ENCODE measurements at regions not wholly inside any gene's neighbourhood (a gene's known extent, or its start where the extent isn't known, plus 50 kb on each side); places are given as distances from the start of the nearest gene placed in this dataset.

GRCh38 chr12:17142856-17143255 lies 536.9 kb upstream of the LMO3 start:
- TF ChIP-seq CTCF (conservative IDR thresholded peaks at IDR 0.05): no peak
- WGBS, 2 experiments (ENCODE audit: insufficient coverage in 1 of 2, insufficient read length in 1 of 2): 83 to 100% methylated on average over 1 to 2 of the region's 2 CpGs
- no peak overlapping the region for H3K9ac ChIP-seq (ENCODE audit: extremely low read depth, low read length, poor library complexity, severe bottlenecking)
- H3K9me3 ChIP-seq (ENCODE audit: control insufficient read depth, low read length): no peaks in the 10 kb centered on the region
- no peak overlapping the region for H3K27ac ChIP-seq (ENCODE audit: low read depth, low read length)
- Mint-ChIP-seq H3K27me3 (ENCODE audit: insufficient read depth) (no peaks in the 10 kb centered on the region), H3K4me3 (no peak overlapping the region), H3K27ac (no peak overlapping the region), H3K9me3 (no peaks in the 10 kb centered on the region), H3K4me1 (peaks cover under 1% of the 10 kb centered on the region), H3K36me3 (ENCODE audit: low read depth) (no peaks in the 10 kb centered on the region)
- DNase-seq: no peak
- no peaks in the 10 kb centered on the region for H3K27me3 ChIP-seq (ENCODE audit: control insufficient read depth, insufficient read depth, low read length, poor library complexity, severe bottlenecking)
- no peaks in the 10 kb centered on the region for H3K4me1 ChIP-seq (ENCODE audit: control insufficient read depth, insufficient read depth, low read length)
- no peaks in the 10 kb centered on the region for H3K36me3 ChIP-seq (ENCODE audit: control insufficient read depth, insufficient read depth, low read length)
- H3K4me3 ChIP-seq (ENCODE audit: low read length): no peak overlapping the region

- no peaks in the 10 kb centered on the region for H3K9me3 ChIP-seq (ENCODE audit: control insufficient read depth, low read length)
- no peak overlapping the region for H3K4me3 ChIP-seq (ENCODE audit: low read length)
- H3K9me3 Mint-ChIP-seq: no peaks in the 10 kb centered on the region
- 95% methylated on average over 2 of the region's 2 CpGs; no CpG with 5 or more reads in 1 of the 2 experiments for WGBS, 2 experiments (ENCODE audit: insufficient coverage in 1 of 2, insufficient read length in 1 of 2)
- H3K27me3 ChIP-seq (ENCODE audit: control insufficient read depth, insufficient read depth, low read length, poor library complexity, severe bottlenecking): no peaks in the 10 kb centered on the region
- no peak overlapping the region for H3K27ac ChIP-seq (ENCODE audit: low read depth, low read length)
- H3K36me3 ChIP-seq (ENCODE audit: control insufficient read depth, insufficient read depth, low read length): no peaks in the 10 kb centered on the region
- no peak for DNase-seq
- no peak overlapping the region for H3K9ac ChIP-seq (ENCODE audit: extremely low read depth, low read length, poor library complexity, severe bottlenecking)
- no peaks in the 10 kb centered on the region for H3K36me3 Mint-ChIP-seq (ENCODE audit: low read depth)
- no peak overlapping the region for H3K4me3 Mint-ChIP-seq
- no peaks in the 10 kb centered on the region for H3K4me1 ChIP-seq (ENCODE audit: control insufficient read depth, insufficient read depth, low read length)
- peaks cover 7% of the 10 kb centered on the region for H3K4me1 Mint-ChIP-seq
- TF ChIP-seq CTCF (conservative IDR thresholded peaks at IDR 0.05): no peak
- H3K27me3 Mint-ChIP-seq (ENCODE audit: insufficient read depth): no peaks in the 10 kb centered on the region
- no peak overlapping the region for H3K27ac Mint-ChIP-seq
These were observed 534.0 kb upstream of the LMO3 start for GRCh38 chr12:17139931-17140330.

GRCh38 chr12:17137396-17137795 lies 531.4 kb upstream of the LMO3 start:
- TF ChIP-seq CTCF (conservative IDR thresholded peaks at IDR 0.05): no peak
- H3K4me3 Mint-ChIP-seq: no peak overlapping the region
- no peak overlapping the region for H3K9ac ChIP-seq (ENCODE audit: extremely low read depth, low read length, poor library complexity, severe bottlenecking)
- no peaks in the 10 kb centered on the region for H3K9me3 ChIP-seq (ENCODE audit: control insufficient read depth, low read length)
- no peaks in the 10 kb centered on the region for H3K36me3 ChIP-seq (ENCODE audit: control insufficient read depth, insufficient read depth, low read length)
- no peaks in the 10 kb centered on the region for H3K27me3 Mint-ChIP-seq (ENCODE audit: insufficient read depth)
- H3K27ac ChIP-seq (ENCODE audit: low read depth, low read length): no peak overlapping the region
- H3K4me3 ChIP-seq (ENCODE audit: low read length): no peak overlapping the region
- H3K27ac Mint-ChIP-seq: no peak overlapping the region
- no peaks in the 10 kb centered on the region for H3K27me3 ChIP-seq (ENCODE audit: control insufficient read depth, insufficient read depth, low read length, poor library complexity, severe bottlenecking)
- WGBS, 2 experiments (ENCODE audit: insufficient coverage in 1 of 2, insufficient read length in 1 of 2): 85 to 100% methylated on average over 3 of the region's 3 CpGs
- H3K4me1 Mint-ChIP-seq: peaks cover 7% of the 10 kb centered on the region
- no peaks in the 10 kb centered on the region for H3K36me3 Mint-ChIP-seq (ENCODE audit: low read depth)
- H3K4me1 ChIP-seq (ENCODE audit: control insufficient read depth, insufficient read depth, low read length): no peaks in the 10 kb centered on the region
- H3K9me3 Mint-ChIP-seq: no peaks in the 10 kb centered on the region
- no peak for DNase-seq

Measured in endodermal cell (in vitro differentiated cells).